Caco-2 (cell line): ENCODE measurements at regions not wholly inside any gene's neighbourhood (a gene's known extent, or its start where the extent isn't known, plus 50 kb on each side); places are given as distances from the start of the nearest gene placed in this dataset.

Experiments used
- BruUV-seq: library from RNA; stranded (reverse); fragments of 400-500 nt; replicated peaks from 2 replicates; lab custom pipeline; 2021; lab: Mats Ljungman, UMichigan
- CTCF ChIA-PET: fragments of 300-600 bp; sonication (Branson Sonifier 250); formaldehyde crosslinking; loops from one replicate; lab custom pipeline; 2022; ENCODE audit warnings: antibody characterized with exemption; lab: Charles Lee
- POLR2A ChIA-PET: fragments of 300-600 bp; sonication (Branson Sonifier 250); formaldehyde crosslinking; loops from one replicate; lab custom pipeline; 2022; ENCODE audit warnings: antibody characterized with exemption; lab: Charles Lee
- DNase-seq, 2 experiments: peaks; one replicate each; pipeline versions ENCODE4 v3.0.0 to v3.0.0-alpha.2; 2020 to 2022
- H3K27me3 ChIP-seq: replicated peaks from 2 replicates; pipeline ENCODE4 v1.6.0; 2011; ENCODE audit warnings: low read length; ENCODE audit not compliant: control insufficient read depth, insufficient read depth
- H3K36me3 ChIP-seq: 2 replicates; pipeline ENCODE4 v1.5.1; 2011; ENCODE audit warnings: low read length; ENCODE audit not compliant: control insufficient read depth, insufficient read depth
- H3K4me1 ChIP-seq: fragments of 250-450 bp; sonication (Bioruptor Pico); 2 replicates; pipeline ENCODE4 v1.5.1; 2020; ENCODE audit warnings: mild to moderate bottlenecking
- H3K4me3 ChIP-seq: 2 replicates; pipeline ENCODE4 v1.5.1; 2011; ENCODE audit warnings: low read depth, mild to moderate bottlenecking, control low read depth, low read length
- H3K9me3 ChIP-seq: fragments of 250-450 bp; sonication (Bioruptor Pico); 2 replicates; pipeline ENCODE4 v1.5.1; 2020; ENCODE audit warnings: mild to moderate bottlenecking, moderate library complexity
- H3K27ac Mint-ChIP-seq: one replicate; pipeline ENCODE4 v1.8.0; 2022; ENCODE audit warnings: mixed read lengths; ENCODE audit not compliant: unreplicated experiment
- H3K27me3 Mint-ChIP-seq: one replicate; pipeline ENCODE4 v1.8.0; 2022; ENCODE audit warnings: mixed read lengths; ENCODE audit not compliant: insufficient read depth, unreplicated experiment
- H3K36me3 Mint-ChIP-seq: one replicate; pipeline ENCODE4 v1.8.0; 2022; ENCODE audit warnings: mild to moderate bottlenecking, mixed read lengths; ENCODE audit not compliant: insufficient read depth, unreplicated experiment
- H3K4me1 Mint-ChIP-seq: one replicate; pipeline ENCODE4 v1.8.0; 2022; ENCODE audit warnings: low read depth, mixed read lengths; ENCODE audit not compliant: unreplicated experiment
- H3K4me3 Mint-ChIP-seq: one replicate; pipeline ENCODE4 v1.8.0; 2022; ENCODE audit warnings: mild to moderate bottlenecking, moderate library complexity, mixed read lengths; ENCODE audit not compliant: unreplicated experiment
- H3K9me3 Mint-ChIP-seq: one replicate; pipeline ENCODE4 v1.8.0; 2022; ENCODE audit warnings: mixed read lengths; ENCODE audit not compliant: unreplicated experiment
- CTCF ChIP-seq, 2 experiments: fragments of 200-600 bp in 1 of 2; IDR thresholded peaks; 1 replicate in 1 of 2; 2 replicates in 1 of 2; pipeline versions ENCODE4 v1.5.1 to v1.8.0; 2011 to 2022; ENCODE audit warnings: antibody characterized with exemption in 1 of 2, control low read depth in 1 of 2, inconsistent platforms in 1 of 2, low read depth in 1 of 2, low read length in 1 of 2, mild to moderate bottlenecking in 1 of 2, moderate library complexity in 1 of 2; ENCODE audit not compliant: insufficient read depth in 1 of 2, severe bottlenecking in 1 of 2, unreplicated experiment in 1 of 2
- intact Hi-C: fragments of 100-400 bp; cut with micrococcal nuclease; formaldehyde crosslinking; loops from one replicate; pipeline ENCODE4 v1.10.0; 2022; ENCODE audit not compliant: unreplicated experiment

DNA sequence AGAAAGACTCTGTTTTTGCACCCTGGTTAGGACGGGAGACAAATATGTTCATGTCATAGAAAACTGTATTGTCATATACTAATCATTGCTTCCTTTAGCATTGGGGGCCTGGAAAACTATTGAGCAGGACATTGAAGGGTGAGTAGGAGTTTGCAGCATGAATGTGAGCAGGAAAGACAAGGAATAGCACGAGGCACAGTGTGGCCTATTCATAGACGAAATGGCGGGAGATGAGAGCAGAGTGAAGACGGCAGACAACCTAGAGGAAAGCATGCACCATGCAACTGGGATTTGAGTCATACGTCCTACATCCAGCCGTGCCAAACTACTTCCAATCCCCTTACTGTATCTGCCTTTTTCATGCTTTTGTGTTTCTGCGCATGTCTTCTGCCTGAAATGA lies 508.1 kb downstream of the NTRK3 start:
- Histone ChIP-seq H3K4me3 (no peak overlapping the region), H3K9me3 (no peaks in the 10 kb centered on the region), H3K27me3 (no peaks in the 10 kb centered on the region), H3K36me3 (no peaks in the 10 kb centered on the region), H3K4me1 (no peaks in the 10 kb centered on the region)
- ChIA-PET POLR2A (no interaction called here), CTCF (no interaction called here)
- Mint-ChIP-seq H3K36me3 (no peaks in the 10 kb centered on the region), H3K27ac (no peak overlapping the region), H3K4me3 (no peak overlapping the region), H3K9me3 (no peaks in the 10 kb centered on the region), H3K27me3 (peaks cover 10% of the 10 kb centered on the region), H3K4me1 (no peaks in the 10 kb centered on the region)
- DNase-seq: no peak
- intact Hi-C loops: no loop called here
- BruUV-seq: no TSS peak
- TF ChIP-seq CTCF (IDR thresholded peaks at IDR 0.05; ENCODE audit: insufficient read depth in 1 of 2, low read depth in 1 of 2, low read length in 1 of 2, severe bottlenecking in 1 of 2, unreplicated experiment in 1 of 2): no peak

DNA sequence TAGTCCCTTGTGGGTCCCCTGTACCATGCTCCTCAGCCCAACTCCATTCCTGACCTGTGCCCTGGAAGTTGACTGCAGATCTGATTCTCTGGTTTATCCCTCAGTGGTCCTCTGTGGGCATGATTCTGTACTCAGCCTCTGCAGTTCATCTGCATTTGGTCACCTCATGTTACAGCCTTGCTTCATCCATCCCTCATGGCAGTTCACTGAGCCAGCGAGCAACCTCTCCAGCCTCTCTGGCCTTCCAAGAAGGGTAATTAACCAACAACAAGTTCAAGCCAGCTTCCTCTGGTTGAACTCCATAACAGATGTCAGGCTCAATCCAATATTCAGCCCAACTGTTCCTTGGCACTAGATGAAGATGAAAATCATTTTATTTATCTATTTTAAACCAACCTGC lies 509.5 kb downstream of the NTRK3 start:
- no peak for TF ChIP-seq CTCF (IDR thresholded peaks at IDR 0.05; ENCODE audit: insufficient read depth in 1 of 2, low read depth in 1 of 2, low read length in 1 of 2, severe bottlenecking in 1 of 2, unreplicated experiment in 1 of 2)
- CTCF ChIA-PET: no interaction called here

GRCh38 chr15:87746333-87746732 lies 510.2 kb downstream of the NTRK3 start:
- POLR2A ChIA-PET: no interaction called here
- Histone ChIP-seq H3K9me3 (no peaks in the 10 kb centered on the region), H3K27me3 (no peaks in the 10 kb centered on the region), H3K4me3 (no peak overlapping the region), H3K4me1 (no peaks in the 10 kb centered on the region), H3K36me3 (no peaks in the 10 kb centered on the region)
- Mint-ChIP-seq H3K27ac (no peak overlapping the region), H3K9me3 (no peaks in the 10 kb centered on the region), H3K27me3 (peaks cover 7% of the 10 kb centered on the region), H3K4me1 (no peaks in the 10 kb centered on the region), H3K36me3 (no peaks in the 10 kb centered on the region), H3K4me3 (no peak overlapping the region)
- intact Hi-C loops: no loop called here
- CTCF ChIA-PET: no interaction called here
- no TSS peak for BruUV-seq
- DNase-seq: no peak
- TF ChIP-seq CTCF (IDR thresholded peaks at IDR 0.05; ENCODE audit: insufficient read depth in 1 of 2, low read depth in 1 of 2, low read length in 1 of 2, severe bottlenecking in 1 of 2, unreplicated experiment in 1 of 2): no peak

More for the DNA sequence above, 509.5 kb downstream of the NTRK3 start:
- Mint-ChIP-seq H3K36me3 (no peaks in the 10 kb centered on the region), H3K27me3 (peaks cover 7% of the 10 kb centered on the region), H3K4me3 (no peak overlapping the region), H3K9me3 (no peaks in the 10 kb centered on the region), H3K27ac (no peak overlapping the region), H3K4me1 (no peaks in the 10 kb centered on the region)
- Histone ChIP-seq H3K27me3 (no peaks in the 10 kb centered on the region), H3K36me3 (no peaks in the 10 kb centered on the region), H3K9me3 (no peaks in the 10 kb centered on the region), H3K4me1 (no peaks in the 10 kb centered on the region), H3K4me3 (no peak overlapping the region)
- no TSS peak for BruUV-seq
- intact Hi-C loops: no loop called here
- POLR2A ChIA-PET: no interaction called here
- no peak for DNase-seq
